Choroid plexus epithelial cell (primary cell): ENCODE measurements at regions not wholly inside any gene's neighbourhood (a gene's known extent, or its start where the extent isn't known, plus 50 kb on each side); places are given as distances from the start of the nearest gene placed in this dataset.
"Not testable (repeated sequence)": the region's sequence is repeated elsewhere in the genome, so short reads cannot be mapped to it uniquely, and the experiment has no call there.

Experiments
- DNase-seq: peaks from one replicate; pipeline ENCODE4 v3.0.0-alpha.2; 2010; ENCODE audit warnings: low read depth
- H3K4me3 ChIP-seq: 2 replicates; pipeline ENCODE4 v1.5.1; 2011; ENCODE audit warnings: low read depth, mild to moderate bottlenecking, control low read depth, low read length, moderate library complexity
- CTCF ChIP-seq: conservative IDR thresholded peaks from 2 replicates; pipeline ENCODE4 v1.5.1; 2011; ENCODE audit warnings: low read depth, mild to moderate bottlenecking, control low read depth, inconsistent platforms, low read length, moderate library complexity

- TF ChIP-seq CTCF: no peak
- no peak for DNase-seq
- no peak overlapping the region for H3K4me3 ChIP-seq
These were observed 1355.9 kb downstream of the GRIK2 start for GRCh38 chr6:102749210-102749971.

- DNase-seq: no peak
- no peak for TF ChIP-seq CTCF
- no peak overlapping the region for H3K4me3 ChIP-seq
These were observed 1353.4 kb downstream of the GRIK2 start for GRCh38 chr6:102746941-102747340.

- TF ChIP-seq CTCF: no peak
- DNase-seq: peak; percentile 6
- H3K4me3 ChIP-seq: no peak overlapping the region
These were observed 1349.3 kb downstream of the GRIK2 start for GRCh38 chr6:102742754-102743356.

DNA sequence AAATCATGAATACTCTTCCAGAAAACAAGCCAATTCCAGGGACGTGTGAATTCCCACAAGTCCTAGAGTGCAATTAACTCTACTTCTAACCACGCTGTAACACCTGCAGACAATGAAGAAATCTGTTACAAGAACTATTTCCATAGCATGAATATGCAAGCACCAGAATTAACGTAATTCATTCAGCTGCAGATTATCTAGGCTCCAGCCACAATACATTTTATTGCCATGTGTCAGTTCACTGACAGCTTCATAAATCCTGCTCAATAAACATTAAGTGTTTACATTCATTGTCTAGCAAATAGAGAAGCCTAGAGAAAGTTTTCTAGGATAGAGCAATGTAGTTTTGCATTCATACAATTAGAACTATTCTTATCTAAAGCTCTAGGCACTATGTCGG is 1348.5 kb downstream of the GRIK2 start:
- TF ChIP-seq CTCF: no peak
- no peak overlapping the region for H3K4me3 ChIP-seq
- no peak for DNase-seq

GRCh38 chr6:102736941-102737368 is 1343.4 kb downstream of the GRIK2 start:
- H3K4me3 ChIP-seq: no peak overlapping the region
- TF ChIP-seq CTCF: no peak
- DNase-seq: peak; percentile 42

DNA sequence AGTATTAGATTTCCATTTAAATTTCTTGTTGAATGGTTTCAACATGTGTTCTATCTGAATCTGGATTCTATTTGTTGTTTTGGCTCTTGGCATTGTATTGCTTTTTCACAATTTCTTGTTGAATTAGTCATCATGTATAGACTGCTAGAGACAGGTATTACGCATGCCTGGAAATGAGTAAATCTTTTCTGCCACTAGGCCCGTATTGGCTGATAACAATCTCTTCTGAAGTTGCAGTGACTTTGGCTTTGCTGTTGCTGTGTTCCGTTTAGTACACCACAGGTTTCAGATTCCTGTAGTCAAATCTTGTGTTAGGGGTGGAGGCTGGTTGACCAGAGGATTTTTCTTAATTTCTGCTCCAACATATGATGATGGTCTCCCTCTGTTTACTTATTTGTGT is 1339.4 kb downstream of the GRIK2 start:
- peak; percentile 13 for DNase-seq
- TF ChIP-seq CTCF: no peak
- H3K4me3 ChIP-seq: no peak overlapping the region

DNA sequence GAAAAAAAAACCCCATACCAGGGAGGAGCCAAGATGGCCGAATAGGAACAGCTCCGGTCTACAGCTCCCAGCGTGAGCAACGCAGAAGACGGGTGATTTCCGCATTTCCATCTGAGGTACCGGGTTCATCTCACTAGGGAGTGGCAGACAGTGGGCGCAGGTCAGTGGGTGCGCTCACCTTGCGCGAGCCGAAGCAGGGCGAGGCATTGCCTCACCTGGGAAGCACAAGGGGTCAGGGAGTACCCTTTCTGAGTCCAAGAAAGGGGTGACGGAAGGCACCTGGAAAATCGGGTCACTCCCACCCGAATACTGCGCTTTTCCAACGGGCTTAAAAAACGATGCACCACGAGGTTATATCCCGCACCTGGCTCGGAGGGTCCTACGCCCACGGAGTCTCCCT is 1328.6 kb downstream of the GRIK2 start:
- not testable (repeated sequence) for H3K4me3 ChIP-seq, DNase-seq
